Transverse colon (tissue), 3 donors: ENCODE measurements at regions not wholly inside any gene's neighbourhood (a gene's known extent, or its start where the extent isn't known, plus 50 kb on each side); places are given as distances from the start of the nearest gene placed in this dataset.

Experiments used
- EP300 ChIP-seq: sonication (generic); formaldehyde crosslinking; IDR thresholded peaks from one replicate; pipeline ENCODE4 v1.6.1; 2017; ENCODE audit warnings: antibody characterized with exemption, low read depth
- POLR2A ChIP-seq: fragments of 450-650 bp; IDR thresholded peaks from one replicate; pipeline ENCODE4 v1.6.1; 2016; ENCODE audit warnings: antibody characterized with exemption, mild to moderate bottlenecking, moderate library complexity
- TF ChIP-seq, protein P1 (sequence below), 5 experiments: fragments of 200-600 bp in 3 of 5; fragments of 450-650 bp in 2 of 5; sonication (generic) in 3 of 5; IDR thresholded peaks; 1 replicate in 2 of 5; 2 replicates in 3 of 5; pipeline ENCODE4 v1.5.1; 2016 to 2017; ENCODE audit warnings: antibody characterized with exemption in 5 of 5, inconsistent platforms in 3 of 5, mild to moderate bottlenecking in 2 of 5, moderate library complexity in 1 of 5

DNA sequence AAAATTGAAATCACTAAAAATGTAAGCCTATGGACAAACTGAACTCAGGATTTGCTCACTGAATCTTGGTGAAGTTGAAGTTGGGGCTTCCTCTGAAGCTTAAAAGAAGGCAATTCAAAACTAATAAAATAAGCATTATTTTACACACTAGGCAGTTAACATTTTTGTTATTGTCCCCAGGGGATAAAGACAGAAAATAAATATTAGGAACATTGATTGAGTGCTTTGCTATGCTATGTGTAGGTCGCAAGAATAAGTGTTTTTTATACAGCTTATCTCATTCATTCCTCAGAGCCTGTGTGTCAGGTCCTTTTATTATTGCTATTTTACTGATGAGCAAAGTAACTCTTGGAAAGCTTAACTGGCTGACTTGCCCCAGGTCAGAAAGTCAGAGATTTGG, 82.2 kb downstream of the ZNF608 start:
- TF ChIP-seq POLR2A, result no peak
- TF ChIP-seq EP300, result no peak
- TF ChIP-seq, protein P1, sequence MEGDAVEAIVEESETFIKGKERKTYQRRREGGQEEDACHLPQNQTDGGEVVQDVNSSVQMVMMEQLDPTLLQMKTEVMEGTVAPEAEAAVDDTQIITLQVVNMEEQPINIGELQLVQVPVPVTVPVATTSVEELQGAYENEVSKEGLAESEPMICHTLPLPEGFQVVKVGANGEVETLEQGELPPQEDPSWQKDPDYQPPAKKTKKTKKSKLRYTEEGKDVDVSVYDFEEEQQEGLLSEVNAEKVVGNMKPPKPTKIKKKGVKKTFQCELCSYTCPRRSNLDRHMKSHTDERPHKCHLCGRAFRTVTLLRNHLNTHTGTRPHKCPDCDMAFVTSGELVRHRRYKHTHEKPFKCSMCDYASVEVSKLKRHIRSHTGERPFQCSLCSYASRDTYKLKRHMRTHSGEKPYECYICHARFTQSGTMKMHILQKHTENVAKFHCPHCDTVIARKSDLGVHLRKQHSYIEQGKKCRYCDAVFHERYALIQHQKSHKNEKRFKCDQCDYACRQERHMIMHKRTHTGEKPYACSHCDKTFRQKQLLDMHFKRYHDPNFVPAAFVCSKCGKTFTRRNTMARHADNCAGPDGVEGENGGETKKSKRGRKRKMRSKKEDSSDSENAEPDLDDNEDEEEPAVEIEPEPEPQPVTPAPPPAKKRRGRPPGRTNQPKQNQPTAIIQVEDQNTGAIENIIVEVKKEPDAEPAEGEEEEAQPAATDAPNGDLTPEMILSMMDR (IDR thresholded peaks at IDR 0.05), result no peak
